Epithelial cell of proximal tubule (primary cell): ENCODE measurements at regions not wholly inside any gene's neighbourhood (a gene's known extent, or its start where the extent isn't known, plus 50 kb on each side); places are given as distances from the start of the nearest gene placed in this dataset.
A peak's percentile ranks its signal among the peaks of the same experiment; 100 is the strongest.

ENCODE experiments used
- DNase-seq: peaks from one replicate; pipeline ENCODE4 v3.0.0-alpha.2; 2011; ENCODE audit warnings: low read depth
- H3K4me3 ChIP-seq: 2 replicates; pipeline ENCODE4 v1.5.1; 2011; ENCODE audit warnings: low read depth, mild to moderate bottlenecking, low read length
- CTCF ChIP-seq: conservative IDR thresholded peaks from 2 replicates; pipeline ENCODE4 v1.5.1; 2012; ENCODE audit warnings: low read depth, mild to moderate bottlenecking, low read length

- no peak for TF ChIP-seq CTCF
- DNase-seq: peak; percentile 85
- no peak overlapping the region for H3K4me3 ChIP-seq
Observed at GRCh38 chr5:56440871-56441740, 208.0 kb upstream of the ANKRD55 start.

GRCh38 chr5:56434986-56435385 is 201.9 kb upstream of the ANKRD55 start:
- no peak for DNase-seq
- H3K4me3 ChIP-seq: no peak overlapping the region
- no peak for TF ChIP-seq CTCF

GRCh38 chr5:56433039-56433617 is 200.0 kb upstream of the ANKRD55 start:
- no peak for TF ChIP-seq CTCF
- no peak for DNase-seq
- H3K4me3 ChIP-seq: no peak overlapping the region

- TF ChIP-seq CTCF: no peak
- no peak overlapping the region for H3K4me3 ChIP-seq
- DNase-seq: no peak
Observed at GRCh38 chr5:56432321-56432720, 199.2 kb upstream of the ANKRD55 start.

GRCh38 chr5:56430422-56430821 is 197.3 kb upstream of the ANKRD55 start:
- TF ChIP-seq CTCF: no peak
- DNase-seq: no peak
- no peak overlapping the region for H3K4me3 ChIP-seq

GRCh38 chr5:56429110-56429561 is 196.0 kb upstream of the ANKRD55 start:
- no peak overlapping the region for H3K4me3 ChIP-seq
- no peak for DNase-seq
- TF ChIP-seq CTCF: no peak
